ENCODE measurements at regions not wholly inside any gene's neighbourhood (a gene's known extent, or its start where the extent isn't known, plus 50 kb on each side); places are given as distances from the start of the nearest gene placed in this dataset.
"Not testable (repeated sequence)": the region's sequence is repeated elsewhere in the genome, so short reads cannot be mapped to it uniquely, and the experiment has no call there.

- TF ChIP-seq POLR2A (IDR thresholded peaks at IDR 0.05): no peak
- no peak for TF ChIP-seq CTCF (IDR thresholded peaks at IDR 0.05)
- Histone ChIP-seq H3K36me3 (no peaks in the 10 kb centered on the region), H3K4me3 (no peak overlapping the region), H3K9me3 (no peaks in the 10 kb centered on the region), H3K27me3 (no peaks in the 10 kb centered on the region), H3K4me1 (no peaks in the 10 kb centered on the region), H3K27ac (no peak overlapping the region)
- DNase-seq: no peak
Measured at GRCh38 chrX:56382278-56382677, 150.1 kb downstream of the KLF8 start.

- no peak for DNase-seq
- Histone ChIP-seq H3K4me3 (no peak overlapping the region), H3K27ac (no peak overlapping the region), H3K4me1 (no peaks in the 10 kb centered on the region), H3K27me3 (no peaks in the 10 kb centered on the region), H3K36me3 (no peaks in the 10 kb centered on the region), H3K9me3 (no peaks in the 10 kb centered on the region)
- TF ChIP-seq POLR2A (IDR thresholded peaks at IDR 0.05): no peak
Measured at GRCh38 chrX:56385336-56385735, 153.2 kb downstream of the KLF8 start.

- DNase-seq: no peak
- Histone ChIP-seq H3K4me1 (no peaks in the 10 kb centered on the region), H3K27me3 (no peaks in the 10 kb centered on the region), H3K9me3 (no peaks in the 10 kb centered on the region), H3K36me3 (no peaks in the 10 kb centered on the region), H3K4me3 (no peak overlapping the region), H3K27ac (no peak overlapping the region)
- no peak for TF ChIP-seq POLR2A (IDR thresholded peaks at IDR 0.05)
- no peak for TF ChIP-seq CTCF (IDR thresholded peaks at IDR 0.05)
Measured at GRCh38 chrX:56385960-56386359, 153.8 kb downstream of the KLF8 start.

DNA sequence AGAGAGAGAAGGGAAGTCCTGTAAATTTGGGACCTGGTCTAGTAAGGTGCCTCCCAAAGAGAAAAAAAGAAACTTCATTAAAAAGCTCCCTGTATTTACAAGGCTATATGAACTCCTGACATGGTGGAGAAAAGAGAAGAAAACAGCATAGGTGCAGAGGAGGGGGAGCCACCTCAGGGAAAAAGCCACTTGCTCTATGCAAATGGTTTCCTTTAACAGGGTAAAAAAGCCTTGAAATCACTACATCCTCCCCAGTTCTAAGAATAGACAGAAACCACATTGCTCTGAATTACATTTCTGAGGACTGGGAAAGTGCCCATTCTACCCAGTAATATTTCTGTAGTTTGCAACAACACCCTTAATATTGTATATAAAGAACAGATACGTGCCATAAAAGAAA is 165.5 kb downstream of the KLF8 start:
- Histone ChIP-seq H3K27ac (no peak overlapping the region), H3K36me3 (no peaks in the 10 kb centered on the region), H3K4me1 (no peaks in the 10 kb centered on the region), H3K4me3 (no peak overlapping the region), H3K9me3 (no peaks in the 10 kb centered on the region), H3K27me3 (no peaks in the 10 kb centered on the region)
- no peak for DNase-seq
- TF ChIP-seq POLR2A (IDR thresholded peaks at IDR 0.05): no peak
- no peak for TF ChIP-seq CTCF (IDR thresholded peaks at IDR 0.05)

- no peaks in the 10 kb centered on the region for H3K36me3 ChIP-seq
- no peak overlapping the region for H3K27ac ChIP-seq
- no peaks in the 10 kb centered on the region for H3K27me3 ChIP-seq
- no peaks in the 10 kb centered on the region for H3K4me1 ChIP-seq
- H3K9me3 ChIP-seq: no peaks in the 10 kb centered on the region
- TF ChIP-seq POLR2A (IDR thresholded peaks at IDR 0.05): no peak
- TF ChIP-seq CTCF (IDR thresholded peaks at IDR 0.05): no peak
- DNase-seq: no peak
- no peak overlapping the region for H3K4me3 ChIP-seq
Measured at GRCh38 chrX:56402207-56402606, 161.2 kb upstream of the UBQLN2 start.

DNA sequence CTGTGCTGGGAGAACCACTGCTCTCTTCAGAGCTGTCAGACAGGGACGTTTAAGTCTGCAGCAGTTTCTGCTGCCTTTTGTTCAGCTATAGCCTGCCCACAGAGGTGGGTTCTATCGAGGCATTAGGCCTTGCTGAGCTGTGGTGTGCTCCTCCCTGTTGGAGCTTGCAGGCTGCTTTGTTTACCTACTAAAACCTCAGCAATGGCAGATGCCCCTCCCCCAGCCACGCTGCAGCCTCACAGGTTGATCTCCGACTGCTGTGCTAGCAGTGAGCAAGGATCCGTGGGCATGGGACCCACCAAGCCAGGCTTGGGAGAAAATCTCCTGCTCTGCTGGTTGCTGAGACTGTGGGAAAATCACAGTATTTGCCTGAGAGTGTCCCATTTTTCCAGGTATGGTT is 133.8 kb upstream of the UBQLN2 start:
- DNase-seq: no peak
- H3K27ac ChIP-seq: no peak overlapping the region
- no peak overlapping the region for H3K4me3 ChIP-seq
- TF ChIP-seq CTCF (IDR thresholded peaks at IDR 0.05): no peak
- no peak for TF ChIP-seq POLR2A (IDR thresholded peaks at IDR 0.05)
- no peaks in the 10 kb centered on the region for H3K4me1 ChIP-seq
- no peaks in the 10 kb centered on the region for H3K36me3 ChIP-seq
- H3K27me3 ChIP-seq: no peaks in the 10 kb centered on the region
- no peaks in the 10 kb centered on the region for H3K9me3 ChIP-seq

DNA sequence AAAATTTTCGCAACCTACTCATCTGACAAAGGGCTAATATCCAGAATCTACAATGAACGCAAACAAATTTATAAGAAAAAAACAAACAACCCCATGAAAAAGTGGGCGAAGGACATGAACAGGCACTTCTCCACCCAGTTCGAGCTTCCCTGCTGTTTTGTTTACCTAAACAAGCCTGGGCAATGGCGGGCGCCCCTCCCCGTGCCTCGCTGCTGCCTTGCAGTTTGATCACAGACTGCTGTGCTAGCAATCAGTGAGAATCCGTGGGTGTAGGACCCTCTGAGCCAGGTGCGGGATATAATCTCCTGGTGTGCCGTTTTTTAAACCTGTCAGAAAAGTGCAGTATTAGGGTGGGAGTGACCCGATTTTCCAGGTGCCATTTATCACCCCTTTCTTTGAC is 111.4 kb upstream of the UBQLN2 start:
- H3K4me1 ChIP-seq, H3K27ac ChIP-seq, H3K27me3 ChIP-seq, H3K9me3 ChIP-seq, H3K36me3 ChIP-seq, DNase-seq, H3K4me3 ChIP-seq: not testable (repeated sequence)

All from Peyer's patch (tissue), 4 donors.